ENCODE measurements at regions not wholly inside any gene's neighbourhood (a gene's known extent, or its start where the extent isn't known, plus 50 kb on each side); places are given as distances from the start of the nearest gene placed in this dataset.

- TF ChIP-seq ZBTB33 (IDR thresholded peaks at IDR 0.05; ENCODE audit: borderline replicate concordance, low read depth) (no peak), TCF12 (IDR thresholded peaks at IDR 0.05) (no peak), ELF1 (IDR thresholded peaks at IDR 0.05) (no peak), RAD21 (IDR thresholded peaks at IDR 0.05; ENCODE audit: low read length) (no peak), CTCF (IDR thresholded peaks at IDR 0.05) (no peak), EZH2phosphoT487 (IDR thresholded peaks at IDR 0.05; ENCODE audit: borderline replicate concordance, low read depth) (no peak), MXI1 (IDR thresholded peaks at IDR 0.05; ENCODE audit: low read depth, low read length) (no peak)
Measured at GRCh38 chr2:107585851-107586250, 240.8 kb upstream of the RGPD4 start (continued).

GRCh38 chr2:107588181-107588580 lies 238.5 kb upstream of the RGPD4 start:
- Histone ChIP-seq H3K9me2 (no peaks in the 10 kb centered on the region), H4K20me1 (ENCODE audit: insufficient read depth) (no peaks in the 10 kb centered on the region), H3K9ac (no peak overlapping the region), H3F3A (replicated peaks; ENCODE audit: insufficient read depth) (peaks cover 11% of the 10 kb centered on the region), H3K4me3 (ENCODE audit: low read depth in 2 of 2, low read length in 1 of 2) (no peak overlapping the region), H3K27ac (ENCODE audit: low read depth in 2 of 2, low read length in 1 of 2) (peak overlapping the region in 1 of 2 experiments; percentile 14; a peak in 1 of 4 replicates), H3K4me2 (no peak overlapping the region), H3K9me3 (no peaks in the 10 kb centered on the region), H3K27me3 (ENCODE audit: insufficient read depth) (no peaks in the 10 kb centered on the region), H2AFZ (ENCODE audit: low read depth) (no peak overlapping the region), H3K79me2 (ENCODE audit: insufficient read depth) (no peaks in the 10 kb centered on the region), H3K36me3 (replicated peaks in 1 of 2; ENCODE audit: control insufficient read depth in 1 of 2, insufficient read depth in 2 of 2, low read length in 1 of 2) (no peaks in the 10 kb centered on the region), H3K4me1 (ENCODE audit: control insufficient read depth in 1 of 2, insufficient read depth in 2 of 2, low read depth in 1 of 2, low read length in 1 of 2) (peaks cover 17 to 19% of the 10 kb centered on the region in 2 experiments)
- TF ChIP-seq TCF12 (IDR thresholded peaks at IDR 0.05), result no peak
- no peak for TF ChIP-seq TAF1 (IDR thresholded peaks at IDR 0.05; ENCODE audit: borderline replicate concordance, low read depth, low read length)
- no peak for TF ChIP-seq FOXJ3 (CRISPR knock-in tag; IDR thresholded peaks at IDR 0.05)
- no peak for TF ChIP-seq JUND (IDR thresholded peaks at IDR 0.05)
- no peak for TF ChIP-seq MAX (IDR thresholded peaks at IDR 0.05; ENCODE audit: low read depth)
- TF ChIP-seq ELF1 (IDR thresholded peaks at IDR 0.05), result no peak
- TF ChIP-seq YY1 (IDR thresholded peaks at IDR 0.05; ENCODE audit: low read depth), result no peak
- TF ChIP-seq CTCF (IDR thresholded peaks at IDR 0.05), result no peak
- TF ChIP-seq USF1 (IDR thresholded peaks at IDR 0.05; ENCODE audit: borderline replicate concordance, low read depth), result no peak
- TF ChIP-seq EZH2phosphoT487 (IDR thresholded peaks at IDR 0.05; ENCODE audit: borderline replicate concordance, low read depth), result no peak
- TF ChIP-seq FOXM1 (IDR thresholded peaks at IDR 0.05; ENCODE audit: low read depth), result no peak
- no peak for TF ChIP-seq RAD21 (IDR thresholded peaks at IDR 0.05; ENCODE audit: low read length)
- TF ChIP-seq POLR2AphosphoS5 (IDR thresholded peaks at IDR 0.05; ENCODE audit: low read depth, low read length), result no peak
- no peak for TF ChIP-seq RFX5 (IDR thresholded peaks at IDR 0.05; ENCODE audit: low read length)
- TF ChIP-seq USF2 (IDR thresholded peaks at IDR 0.05; ENCODE audit: borderline replicate concordance, low read depth, low read length), result no peak
- TF ChIP-seq SIN3A (IDR thresholded peaks at IDR 0.05; ENCODE audit: borderline replicate concordance, low read depth, low read length), result no peak
- TF ChIP-seq GATA2 (CRISPR knock-in tag; IDR thresholded peaks at IDR 0.05), result no peak
- no peak for TF ChIP-seq NFIC (IDR thresholded peaks at IDR 0.05; ENCODE audit: borderline replicate concordance)
- no peak for TF ChIP-seq ZBTB33 (IDR thresholded peaks at IDR 0.05; ENCODE audit: borderline replicate concordance, low read depth)
- ChIA-PET POLR2A (no interaction called here), CTCF (no interaction called here)
- DNase-seq, result no peak
- WGBS (ENCODE audit: low lambda C conversion rate), result 93% methylated on average over 5 of the region's 5 CpGs

Data from SK-N-SH (cell line).